Prostate gland (tissue), 2 donors: ENCODE measurements at regions not wholly inside any gene's neighbourhood (a gene's known extent, or its start where the extent isn't known, plus 50 kb on each side); places are given as distances from the start of the nearest gene placed in this dataset.

ENCODE experiments used
- DNase-seq: peaks from one replicate; pipeline ENCODE4 v3.0.0-alpha.2; 2019; ENCODE audit warnings: low spot score
- H3K27ac ChIP-seq, 2 donors: fragments of 200-600 bp; sonication (generic); 2 replicates each; pipeline ENCODE4 v1.5.1; 2017 to 2019
- H3K27me3 ChIP-seq: fragments of 200-600 bp; sonication (generic); replicated peaks from 2 replicates; pipeline ENCODE4 v1.5.1; 2019; ENCODE audit not compliant: insufficient read depth
- H3K36me3 ChIP-seq, 2 donors: fragments of 200-600 bp; sonication (generic); 1 replicate in 1 of 2; 2 replicates in 1 of 2; pipeline versions ENCODE4 v1.5.1 to v1.8.1; 2017 to 2019
- H3K4me1 ChIP-seq: fragments of 200-600 bp; sonication (generic); replicated peaks from 2 replicates; pipeline ENCODE4 v1.5.1; 2019
- H3K4me3 ChIP-seq, 2 donors: fragments of 200-600 bp; sonication (generic); 2 replicates each; pipeline ENCODE4 v1.5.1; 2017 to 2019
- H3K9me3 ChIP-seq: fragments of 200-600 bp; sonication (generic); 2 replicates; pipeline ENCODE4 v1.5.1; 2017
- CTCF ChIP-seq, 4 experiments: fragments of 200-600 bp in 2 of 4; fragments of 450-650 bp in 2 of 4; sonication (generic) in 2 of 4; IDR thresholded peaks; 1 replicate in 3 of 4; 2 replicates in 1 of 4; pipeline ENCODE4 v1.5.1; 2016 to 2019; ENCODE audit warnings: antibody characterized with exemption in 4 of 4, mild to moderate bottlenecking in 2 of 4, moderate library complexity in 2 of 4
- POLR2A ChIP-seq: fragments of 450-650 bp; IDR thresholded peaks from one replicate; pipeline ENCODE4 v1.6.1; 2016; ENCODE audit warnings: antibody characterized with exemption, mild to moderate bottlenecking
- POLR2AphosphoS5 ChIP-seq: sonication (generic); formaldehyde crosslinking; IDR thresholded peaks from one replicate; pipeline ENCODE4 v1.6.1; 2017; ENCODE audit warnings: antibody characterized with exemption
- WGBS: methylation state at CpG from one replicate; pipeline ENCODE4 v1.1.5; 2018; 5-methylcytosine and 5-hydroxymethylcytosine counted together
- intact Hi-C: fragments of 100-400 bp; cut with DNase I; formaldehyde crosslinking; loops from one replicate; pipeline ENCODE4 v1.14.2; 2022

DNA sequence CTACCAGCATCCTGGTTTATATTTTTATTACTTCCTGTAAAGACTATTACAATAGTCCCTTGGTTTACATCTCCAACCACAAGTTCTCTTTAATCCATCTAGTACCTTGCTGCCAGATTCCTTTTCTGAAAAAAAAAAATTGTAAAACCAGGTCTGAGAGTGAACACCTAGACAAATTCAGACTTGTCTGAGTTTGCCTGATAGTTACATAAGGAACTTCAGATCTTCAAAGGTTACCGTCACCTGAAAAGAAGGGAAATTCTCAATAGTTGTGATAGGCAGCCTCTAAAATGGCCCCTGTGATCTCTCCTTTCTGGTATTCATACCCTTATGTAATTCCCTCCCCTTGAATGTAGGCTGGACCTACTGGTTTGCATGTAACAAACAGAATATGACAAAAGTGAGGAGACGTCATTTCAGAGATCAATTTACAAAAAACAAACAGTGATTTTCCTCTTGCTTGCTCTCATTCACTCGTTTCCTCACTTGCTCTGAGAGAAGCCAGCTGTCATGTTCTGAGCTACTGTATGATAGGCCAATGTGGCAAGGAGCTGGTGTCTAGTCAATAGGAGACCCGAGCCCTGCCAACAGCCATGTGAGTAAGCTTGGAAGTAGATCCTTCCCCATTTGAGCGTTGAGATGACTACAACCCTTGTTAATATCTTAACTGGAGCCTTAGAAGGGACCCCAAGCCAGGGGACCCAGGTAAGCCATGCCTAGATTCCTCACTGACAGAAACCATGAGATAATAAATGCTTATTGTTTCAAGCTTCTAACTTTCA lies 110.9 kb upstream of the LSM8 start:
- Histone ChIP-seq H3K27ac (peak overlapping the region in 1 of 2 donors; percentile 44), H3K27me3 (no peaks in the 10 kb centered on the region)
- intact Hi-C loops: no loop called here

GRCh38 chr7:118075936-118076335 lies 108.0 kb upstream of the LSM8 start:
- Histone ChIP-seq H3K27ac (no peak overlapping the region), H3K4me1 (no peaks in the 10 kb centered on the region), H3K36me3 (no peaks in the 10 kb centered on the region), H3K9me3 (no peaks in the 10 kb centered on the region), H3K4me3 (no peak overlapping the region), H3K27me3 (no peaks in the 10 kb centered on the region)
- TF ChIP-seq POLR2AphosphoS5 (no peak), POLR2A (no peak), CTCF (IDR thresholded peaks at IDR 0.05) (no peak)
- intact Hi-C loops: no loop called here
- WGBS: 98% methylated on average over 2 of the region's 2 CpGs
- no peak for DNase-seq

More for the DNA sequence above, 110.9 kb upstream of the LSM8 start:
- Histone ChIP-seq H3K9me3 (no peaks in the 10 kb centered on the region), H3K4me3 (no peak overlapping the region), H3K36me3 (no peaks in the 10 kb centered on the region), H3K4me1 (no peaks in the 10 kb centered on the region)
- DNase-seq: peak; percentile 17
- TF ChIP-seq POLR2AphosphoS5: peak; percentile 54
- no peak for TF ChIP-seq CTCF (IDR thresholded peaks at IDR 0.05)
- 28% methylated on average over 5 of the region's 5 CpGs for WGBS

DNA sequence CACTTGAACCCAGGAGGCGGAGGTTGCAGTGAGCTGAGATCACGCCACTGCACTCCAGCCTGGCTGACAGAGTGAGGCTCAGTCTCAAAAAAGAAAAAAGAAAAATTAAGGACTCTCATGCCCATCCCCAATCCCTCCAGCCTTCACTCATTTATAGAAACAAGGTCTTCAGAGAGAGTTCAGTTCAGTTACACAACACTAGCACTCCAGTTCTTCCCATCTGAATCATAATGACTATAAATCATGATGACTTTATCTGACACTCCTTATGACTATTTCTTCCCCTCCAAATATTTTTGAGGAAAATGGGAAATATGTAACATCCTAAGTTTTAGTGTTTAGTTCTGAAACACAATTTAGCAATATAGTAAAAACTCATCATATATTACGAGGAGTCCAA lies 107.4 kb upstream of the LSM8 start:
- 99% methylated on average over 3 of the region's 3 CpGs for WGBS
- H3K36me3 ChIP-seq: no peaks in the 10 kb centered on the region
- TF ChIP-seq CTCF (IDR thresholded peaks at IDR 0.05) (no peak), POLR2AphosphoS5 (no peak), POLR2A (no peak)
- H3K27me3 ChIP-seq: no peaks in the 10 kb centered on the region
- no peak for DNase-seq
- intact Hi-C loops: no loop called here
- H3K4me1 ChIP-seq: no peaks in the 10 kb centered on the region
- no peaks in the 10 kb centered on the region for H3K9me3 ChIP-seq
- no peak overlapping the region for H3K27ac ChIP-seq
- H3K4me3 ChIP-seq: no peak overlapping the region

GRCh38 chr7:118078015-118078414 lies 105.9 kb upstream of the LSM8 start:
- intact Hi-C loops: no loop called here

More at GRCh38 chr7:118078015-118078414, 105.9 kb upstream of the LSM8 start:
- Histone ChIP-seq H3K4me3 (no peak overlapping the region), H3K4me1 (no peaks in the 10 kb centered on the region), H3K27ac (no peak overlapping the region), H3K27me3 (no peaks in the 10 kb centered on the region), H3K9me3 (no peaks in the 10 kb centered on the region), H3K36me3 (no peaks in the 10 kb centered on the region)
- DNase-seq: no peak
- TF ChIP-seq CTCF (IDR thresholded peaks at IDR 0.05) (no peak), POLR2AphosphoS5 (no peak), POLR2A (no peak)
